ENCODE measurements at regions not wholly inside any gene's neighbourhood (a gene's known extent, or its start where the extent isn't known, plus 50 kb on each side); places are given as distances from the start of the nearest gene placed in this dataset.

GRCh38 chr5:6806668-6807067 is 93.4 kb downstream of the TENT4A start:
- no peak for DNase-seq (ENCODE audit: low read depth)

- DNase-seq (ENCODE audit: low read depth), result no peak
Measured at GRCh38 chr5:6808462-6808861, 95.2 kb downstream of the TENT4A start.

- no peak for DNase-seq (ENCODE audit: low read depth)
Measured at GRCh38 chr5:6810641-6811405, 97.6 kb downstream of the TENT4A start.

GRCh38 chr5:6812091-6812490 is 98.9 kb downstream of the TENT4A start:
- DNase-seq (ENCODE audit: low read depth), result no peak

GRCh38 chr5:6812800-6813731 is 99.8 kb downstream of the TENT4A start:
- no peak for DNase-seq (ENCODE audit: low read depth)

GRCh38 chr5:6814816-6815215 is 101.6 kb downstream of the TENT4A start:
- DNase-seq (ENCODE audit: low read depth), result no peak

GRCh38 chr5:6818594-6819511 is 105.6 kb downstream of the TENT4A start:
- DNase-seq (ENCODE audit: low read depth), result no peak

GRCh38 chr5:6819521-6819920 is 106.3 kb downstream of the TENT4A start:
- no peak for DNase-seq (ENCODE audit: low read depth)

- peak; percentile 33 for DNase-seq (ENCODE audit: low read depth)
Measured at GRCh38 chr5:6820851-6821479, 107.7 kb downstream of the TENT4A start.

- no peak for DNase-seq (ENCODE audit: low read depth)
Measured at GRCh38 chr5:6822068-6822467, 108.8 kb downstream of the TENT4A start.

- DNase-seq (ENCODE audit: low read depth), result no peak
Measured at GRCh38 chr5:6822556-6823343, 109.5 kb downstream of the TENT4A start.

- DNase-seq (ENCODE audit: low read depth), result no peak
Measured at GRCh38 chr5:6823996-6824395, 110.8 kb downstream of the TENT4A start.

- no peak for DNase-seq (ENCODE audit: low read depth)
Measured at GRCh38 chr5:6825678-6826244, 112.5 kb downstream of the TENT4A start.

GRCh38 chr5:6826756-6827155 is 113.5 kb downstream of the TENT4A start:
- no peak for DNase-seq (ENCODE audit: low read depth)

- peak; percentile 14 for DNase-seq (ENCODE audit: low read depth)
Measured at GRCh38 chr5:6827526-6828219, 114.4 kb downstream of the TENT4A start.

GRCh38 chr5:6829150-6829784 is 116.0 kb downstream of the TENT4A start:
- DNase-seq (ENCODE audit: low read depth), result no peak

GRCh38 chr5:6830643-6831239 is 117.5 kb downstream of the TENT4A start:
- no peak for DNase-seq (ENCODE audit: low read depth)

GRCh38 chr5:6831678-6832671 is 118.7 kb downstream of the TENT4A start:
- no peak for DNase-seq (ENCODE audit: low read depth)
